ENCODE measurements at regions not wholly inside any gene's neighbourhood (a gene's known extent, or its start where the extent isn't known, plus 50 kb on each side); places are given as distances from the start of the nearest gene placed in this dataset.

DNA sequence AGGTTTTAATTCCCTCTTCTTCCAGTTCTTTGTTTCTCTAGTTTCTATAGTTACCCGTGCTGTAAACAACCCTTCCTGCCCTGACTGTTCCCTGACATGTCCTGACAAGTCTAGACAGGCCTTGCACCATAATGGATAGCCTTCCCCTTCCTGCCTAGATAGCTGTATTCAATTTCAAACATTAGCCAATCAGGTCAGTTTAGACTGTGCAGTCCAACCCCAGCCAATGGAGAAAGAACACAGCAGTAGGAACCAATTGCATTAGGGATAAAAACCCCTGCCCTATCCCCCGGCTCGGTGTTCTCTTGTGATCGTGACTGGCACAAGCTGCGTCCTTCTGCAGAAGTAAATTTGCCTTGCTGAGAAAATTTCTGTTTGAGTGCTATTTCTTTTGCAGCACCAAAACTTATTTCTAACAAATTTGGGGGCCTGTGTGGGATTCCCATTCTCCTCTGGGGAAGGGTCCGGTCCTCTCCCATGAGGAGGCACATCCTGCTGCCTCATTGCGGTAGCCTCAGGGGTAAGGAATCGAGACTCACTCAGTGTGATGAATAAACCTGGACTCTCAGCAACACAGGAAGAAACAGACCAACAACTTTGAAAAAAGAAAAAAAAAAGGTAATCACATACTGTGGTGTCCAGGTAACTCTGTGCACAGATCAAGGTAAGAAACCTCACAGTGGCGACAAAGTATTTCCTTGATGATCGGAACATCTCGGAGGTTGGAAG, 248.7 kb upstream of the ECI2 start:
- in situ Hi-C loops (cut with MboI; ENCODE audit: low sequenced_read_pairs) = no loop called here

DNA sequence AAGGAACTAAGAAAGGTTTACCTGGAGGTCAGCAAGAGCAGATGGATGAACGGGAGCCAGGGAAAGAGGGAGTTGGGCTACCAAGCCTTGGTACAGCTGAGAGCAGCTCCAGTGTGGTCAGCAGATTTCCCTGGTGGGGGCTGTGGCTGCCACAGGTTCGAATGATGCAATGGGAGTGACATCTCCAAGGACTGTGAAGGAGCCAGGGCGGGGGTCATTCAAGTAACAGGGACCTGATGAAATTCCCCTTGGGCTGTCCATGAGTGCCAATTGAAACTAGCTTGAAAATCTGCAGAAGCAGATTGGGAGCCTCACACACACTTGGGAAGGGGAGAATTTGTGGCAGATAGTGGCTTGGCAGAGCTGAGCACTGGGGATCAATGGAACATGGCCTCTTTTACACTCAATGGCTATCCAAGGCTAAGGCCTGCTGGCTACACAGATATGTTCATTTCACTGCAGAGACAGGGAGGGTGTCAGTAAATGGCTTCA, 247.0 kb upstream of the ECI2 start:
- in situ Hi-C loops (cut with MboI; ENCODE audit: low sequenced_read_pairs) = no loop called here

DNA sequence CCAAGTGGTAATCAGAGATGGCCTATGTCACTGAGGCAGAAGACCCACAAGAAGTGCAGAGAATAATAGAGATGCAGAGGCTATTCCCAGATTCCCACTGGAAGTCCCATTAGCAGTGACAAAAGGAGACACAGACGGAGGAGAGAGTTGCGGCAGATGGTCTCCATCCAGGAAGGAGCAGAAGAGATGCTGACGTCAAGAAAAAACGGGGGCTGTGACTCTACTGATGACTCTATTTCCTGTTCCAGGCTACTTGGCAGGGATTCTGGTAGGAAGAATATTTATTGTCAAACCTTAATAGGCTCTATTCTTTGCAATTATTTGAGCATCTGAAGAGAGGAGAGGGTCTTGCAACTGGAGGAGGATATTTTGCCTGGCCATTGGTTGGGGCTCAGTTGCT, 246.0 kb upstream of the ECI2 start:
- in situ Hi-C loops (cut with MboI; ENCODE audit: low sequenced_read_pairs) = no loop called here

DNA sequence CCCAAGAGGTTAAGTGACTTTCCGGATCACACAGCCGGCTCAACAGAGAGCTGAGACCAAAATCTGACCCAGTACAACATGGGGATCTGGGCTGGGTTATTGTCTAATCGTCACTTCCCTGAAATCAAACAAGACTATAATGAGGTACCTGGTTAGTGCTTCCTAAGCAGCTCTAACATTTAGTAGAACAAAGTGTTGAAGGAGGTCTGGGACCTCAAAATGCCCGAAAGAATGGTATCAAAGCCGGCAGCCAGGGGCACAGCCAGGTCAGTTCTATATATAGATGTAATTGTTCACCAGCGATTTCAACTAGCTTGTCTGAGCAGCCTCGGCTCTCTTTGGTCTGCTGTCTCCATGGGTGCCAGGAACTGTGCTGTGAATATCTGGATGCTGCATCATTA, 245.5 kb upstream of the ECI2 start:
- in situ Hi-C loops (cut with MboI; ENCODE audit: low sequenced_read_pairs) = no loop called here

DNA sequence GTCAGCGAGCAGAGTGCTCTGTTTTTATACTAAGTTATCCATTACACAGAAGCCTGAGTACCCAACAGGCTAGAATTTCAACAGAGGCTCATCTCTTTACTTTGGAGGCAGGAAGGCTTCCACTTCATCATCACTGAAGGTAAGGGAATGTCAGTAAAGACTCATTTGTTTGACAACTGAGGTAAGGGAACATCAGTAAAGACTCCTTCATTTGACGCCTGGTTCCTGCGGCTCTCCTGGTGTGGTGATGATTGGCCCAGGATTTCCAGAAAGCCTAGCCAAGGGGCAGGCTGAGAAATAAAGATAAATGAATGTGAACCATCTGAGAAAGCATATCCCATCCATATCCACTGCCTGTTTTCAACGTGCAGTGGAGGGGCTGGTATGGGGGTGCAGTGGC, 244.6 kb upstream of the ECI2 start:
- in situ Hi-C loops (cut with MboI; ENCODE audit: low sequenced_read_pairs) = no loop called here

DNA sequence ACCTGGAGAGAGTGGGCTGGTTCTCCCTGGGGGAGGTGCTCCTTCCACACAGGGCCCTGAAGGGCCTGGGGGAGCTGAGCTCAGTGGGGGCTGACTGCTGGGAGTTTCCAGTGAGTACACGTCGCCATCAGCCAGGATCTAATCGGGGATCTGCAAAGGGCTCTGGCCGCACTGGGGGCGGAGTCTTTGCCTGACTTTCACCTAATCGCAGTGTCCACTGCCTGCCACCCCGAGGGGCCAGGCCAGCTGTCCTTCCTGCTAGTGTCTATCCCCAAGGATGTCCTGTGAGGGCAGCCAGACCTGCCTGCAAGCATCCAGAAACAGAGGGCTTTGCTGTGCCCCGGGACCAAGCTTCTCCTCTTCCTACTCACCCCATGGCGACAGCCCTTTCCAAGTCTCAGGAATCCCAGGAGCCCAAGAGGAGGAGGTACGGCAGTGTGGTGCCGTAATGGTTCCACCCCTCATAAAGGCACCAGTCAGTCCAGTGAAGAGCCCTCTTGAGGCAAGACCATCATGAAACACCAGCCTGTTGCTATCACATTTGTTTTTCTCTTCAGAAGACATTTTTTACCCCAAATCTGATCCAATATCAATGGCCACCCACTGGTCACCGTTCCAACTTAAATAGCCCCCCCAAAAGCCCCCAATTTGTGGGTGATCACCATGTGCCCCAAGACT, 243.1 kb upstream of the ECI2 start:
- in situ Hi-C loops (cut with MboI; ENCODE audit: low sequenced_read_pairs) = no loop called here

DNA sequence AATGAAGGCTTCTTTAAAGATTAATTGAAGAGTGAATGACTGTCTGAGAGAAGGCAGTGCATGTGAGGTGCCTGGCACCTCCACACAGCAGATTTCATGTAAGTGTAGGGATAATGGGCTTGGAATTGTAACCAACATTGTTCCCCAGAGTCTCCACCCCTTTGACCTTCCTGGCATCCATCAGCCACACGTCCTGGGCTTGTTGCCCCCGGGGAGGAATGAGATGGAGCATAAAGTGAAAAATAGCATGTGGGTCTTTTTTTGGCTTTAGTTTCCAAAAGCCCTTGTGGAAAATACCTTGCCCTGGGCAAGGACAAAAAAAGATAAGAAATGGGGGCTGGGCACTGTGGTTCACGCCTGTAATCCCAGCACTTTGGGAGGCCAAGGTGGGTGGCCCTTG, 242.2 kb upstream of the ECI2 start:
- in situ Hi-C loops (cut with MboI; ENCODE audit: low sequenced_read_pairs) = no loop called here

DNA sequence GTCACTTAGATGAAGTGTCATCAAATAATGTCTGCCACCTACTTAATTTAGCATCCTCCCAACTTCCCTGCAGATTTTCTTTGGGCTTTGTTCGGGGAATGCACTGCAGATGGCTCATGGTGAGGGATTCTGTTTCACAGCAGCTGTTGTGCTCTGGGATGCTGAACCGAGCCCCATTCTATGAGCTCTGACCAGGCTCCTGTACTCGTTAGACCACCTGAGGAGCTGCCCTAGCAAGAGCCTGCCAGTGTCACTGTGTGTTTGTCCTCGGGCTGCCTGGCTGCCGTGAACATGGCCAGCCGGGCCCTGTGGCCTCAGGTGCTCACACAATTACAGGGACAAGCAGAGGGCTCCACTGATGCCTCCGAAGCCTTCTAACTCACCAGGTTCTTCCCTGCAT, 238.8 kb upstream of the ECI2 start:
- in situ Hi-C loops (cut with MboI; ENCODE audit: low sequenced_read_pairs) = no loop called here

DNA sequence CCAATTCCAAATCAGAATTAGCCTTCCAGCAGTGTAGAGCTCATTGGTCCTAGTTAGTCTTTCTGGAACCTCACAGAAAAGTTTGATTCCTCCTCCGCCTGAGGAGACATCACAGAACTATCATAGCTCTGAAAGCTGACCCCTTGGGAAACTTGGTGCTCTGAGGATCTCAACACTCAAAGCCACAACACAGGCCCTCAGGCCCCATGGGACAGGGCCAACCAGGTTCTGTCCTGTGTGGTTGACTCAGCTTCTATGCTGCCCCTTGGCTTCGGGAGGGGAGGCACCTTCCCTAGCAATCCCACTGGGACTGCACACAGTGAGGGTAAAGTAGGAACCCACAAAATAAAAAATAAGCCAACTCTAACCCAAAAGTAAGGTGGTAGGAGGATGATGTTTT, 237.5 kb upstream of the ECI2 start:
- in situ Hi-C loops (cut with MboI; ENCODE audit: low sequenced_read_pairs) = no loop called here

DNA sequence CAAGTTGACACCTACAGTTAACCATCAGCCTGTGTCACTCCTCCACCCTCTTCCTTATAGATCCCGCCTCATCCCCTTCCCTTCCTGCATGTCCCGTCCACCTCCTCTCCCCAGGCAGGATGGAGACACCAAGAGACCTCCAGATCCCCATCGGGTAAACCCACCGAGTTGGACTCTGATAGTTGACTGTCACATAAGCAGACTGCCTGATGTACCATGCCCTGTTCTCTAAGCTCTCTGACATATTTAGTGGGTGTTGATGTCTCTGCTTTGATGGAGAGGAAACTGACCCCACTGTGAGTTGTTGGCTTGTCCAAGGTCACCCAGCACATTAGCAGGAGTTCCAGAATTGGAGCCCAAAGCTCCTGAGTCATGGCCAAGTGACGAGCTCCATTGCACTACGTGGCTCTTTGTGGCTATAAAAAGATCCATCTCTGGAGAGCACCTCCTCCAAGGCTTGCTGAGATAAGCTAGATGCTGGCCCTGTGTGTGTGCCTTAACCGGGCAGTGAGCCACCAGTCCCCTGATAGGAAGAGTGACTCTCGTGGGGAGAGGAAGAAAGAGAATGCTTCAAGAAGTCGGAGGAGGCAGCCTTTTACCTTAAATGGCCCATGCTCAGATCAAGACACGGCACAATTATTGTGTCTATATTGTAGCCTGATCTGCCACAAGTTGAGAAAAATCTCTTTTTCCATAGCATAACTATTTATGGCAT, 236.0 kb upstream of the ECI2 start:
- in situ Hi-C loops (cut with MboI; ENCODE audit: low sequenced_read_pairs) = no loop called here

DNA sequence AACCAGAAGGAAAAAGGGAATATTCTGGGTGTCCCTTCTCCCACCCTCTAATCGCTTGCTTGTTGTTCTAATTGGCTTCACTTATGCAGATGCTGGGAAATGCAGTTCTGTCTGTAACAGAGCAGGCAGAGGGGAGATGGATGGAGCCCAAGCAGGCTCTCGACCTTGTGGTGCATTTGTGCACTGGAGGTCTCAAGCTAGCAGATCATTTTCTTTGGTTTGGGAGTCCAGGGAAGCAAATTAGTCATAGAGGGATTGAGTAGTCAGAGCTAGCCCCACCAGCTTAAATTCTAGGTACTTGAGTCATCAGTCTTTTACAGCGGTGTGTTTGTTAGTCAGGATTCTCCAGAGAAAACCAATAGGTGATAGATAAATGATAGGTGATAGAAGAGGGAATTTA, 234.7 kb upstream of the ECI2 start:
- in situ Hi-C loops (cut with MboI; ENCODE audit: low sequenced_read_pairs) = no loop called here

DNA sequence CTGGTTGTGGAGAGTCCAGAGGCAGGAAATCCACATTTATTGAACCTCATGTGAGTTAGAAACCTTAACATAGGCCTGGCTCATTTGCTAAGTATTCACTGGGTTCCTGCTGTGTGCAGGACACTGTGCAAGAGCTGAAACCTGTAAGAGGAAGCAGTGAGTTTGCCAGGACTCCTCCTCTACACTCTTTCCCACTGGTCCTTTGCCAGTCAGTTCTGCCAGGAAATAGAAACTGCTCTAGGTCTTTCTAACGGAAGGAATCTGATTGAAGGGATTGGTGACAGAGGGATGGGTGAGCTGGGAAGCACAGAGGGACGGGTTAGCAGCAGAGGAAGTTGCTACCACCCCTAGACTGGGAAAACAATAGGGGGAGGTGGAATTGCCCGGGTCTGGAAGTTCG, 234.2 kb upstream of the ECI2 start:
- in situ Hi-C loops (cut with MboI; ENCODE audit: low sequenced_read_pairs) = no loop called here

DNA sequence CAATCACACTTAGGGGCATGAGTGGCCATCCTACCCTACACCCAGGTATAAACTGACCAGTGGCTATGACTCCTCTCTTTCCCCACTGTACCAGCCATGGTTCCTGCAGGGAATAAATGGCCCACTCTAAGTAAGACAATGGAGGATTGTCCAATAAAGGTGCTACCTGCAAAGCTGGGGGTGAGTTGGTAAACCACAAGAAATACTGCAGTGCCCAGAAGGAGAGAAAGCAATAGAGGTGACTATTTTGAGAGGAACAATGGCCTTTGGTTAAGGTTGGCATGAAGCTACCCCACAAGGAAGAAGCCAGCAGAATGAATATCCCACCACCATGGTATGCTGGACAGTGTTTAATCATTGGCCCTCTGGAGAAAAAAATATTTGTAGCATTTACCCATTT, 233.3 kb upstream of the ECI2 start:
- in situ Hi-C loops (cut with MboI; ENCODE audit: low sequenced_read_pairs) = no loop called here

DNA sequence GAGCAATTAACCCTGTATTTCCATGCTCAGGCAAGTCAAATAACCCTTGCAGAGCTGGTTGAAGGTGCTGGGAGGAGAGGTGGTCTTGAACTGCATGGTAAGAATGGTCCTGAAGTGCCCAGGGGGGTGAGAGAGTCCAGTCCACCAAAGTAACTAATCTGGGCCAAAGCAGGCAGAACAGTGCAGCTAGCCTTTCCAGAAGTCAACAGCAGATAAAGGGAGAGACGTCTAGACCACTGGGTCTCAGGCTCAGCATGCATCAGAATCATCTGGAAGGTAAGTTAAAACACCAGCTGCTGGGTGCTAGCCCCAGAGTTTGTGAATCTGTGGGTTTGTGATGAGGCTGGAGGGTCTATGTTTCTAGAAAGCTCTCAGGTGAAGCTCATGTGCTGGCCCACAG, 232.3 kb upstream of the ECI2 start:
- in situ Hi-C loops (cut with MboI; ENCODE audit: low sequenced_read_pairs) = no loop called here

DNA sequence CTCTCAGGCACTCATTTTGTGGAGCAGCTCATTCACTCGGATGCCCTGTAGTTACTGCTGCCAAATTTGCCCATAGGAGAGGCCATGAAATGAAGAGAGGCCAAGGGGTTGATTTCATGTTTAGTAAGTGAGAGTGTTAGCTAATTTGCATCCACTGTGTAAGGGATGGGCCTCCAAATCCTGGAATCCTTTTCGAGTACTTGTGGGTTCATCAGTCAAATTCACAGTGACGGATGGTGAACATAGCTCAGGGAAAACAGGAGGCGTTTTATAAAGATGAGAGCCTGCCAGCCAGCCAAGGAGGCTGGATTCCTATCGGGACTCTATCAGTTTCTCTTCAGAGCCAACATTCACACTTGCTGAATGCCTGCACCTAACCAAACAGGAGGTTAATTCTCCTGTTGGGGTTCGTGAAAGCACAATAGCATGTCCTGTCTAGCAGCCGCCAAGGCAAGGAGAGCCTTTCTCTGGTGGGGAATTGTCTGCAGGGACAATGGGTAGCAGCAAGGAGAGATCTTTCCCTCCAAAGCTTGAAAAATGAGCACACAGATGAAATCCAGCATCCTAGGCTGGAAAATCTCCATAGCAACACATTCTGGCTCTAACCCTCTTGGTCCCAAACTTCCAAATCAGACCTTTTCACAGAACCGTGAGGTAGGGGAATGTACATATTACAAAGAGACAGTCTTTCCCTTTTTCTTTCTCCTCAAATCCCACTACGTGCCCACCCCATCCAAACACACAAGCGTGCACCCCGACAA, 231.4 kb upstream of the ECI2 start:
- in situ Hi-C loops (cut with MboI; ENCODE audit: low sequenced_read_pairs) = no loop called here

DNA sequence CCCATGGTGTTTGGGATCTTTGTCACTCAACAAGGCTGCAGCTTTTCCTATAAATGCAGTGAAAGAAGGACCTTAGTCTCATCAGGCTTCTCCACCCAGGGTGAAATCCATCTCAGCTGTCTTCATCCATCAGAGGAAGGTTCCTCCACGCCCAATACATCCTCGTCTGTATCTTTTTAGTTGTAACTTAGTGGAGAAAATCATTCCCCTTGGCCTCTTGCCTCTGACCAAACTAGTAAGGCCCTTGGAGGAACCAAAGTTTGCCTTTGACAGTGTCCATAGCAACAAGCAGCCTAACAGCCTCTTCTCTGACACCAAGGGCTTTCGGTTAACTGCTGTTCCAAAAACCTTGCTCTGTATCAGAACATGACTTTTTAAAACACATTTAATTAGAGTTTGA, 230.3 kb upstream of the ECI2 start:
- in situ Hi-C loops (cut with MboI; ENCODE audit: low sequenced_read_pairs) = no loop called here

DNA sequence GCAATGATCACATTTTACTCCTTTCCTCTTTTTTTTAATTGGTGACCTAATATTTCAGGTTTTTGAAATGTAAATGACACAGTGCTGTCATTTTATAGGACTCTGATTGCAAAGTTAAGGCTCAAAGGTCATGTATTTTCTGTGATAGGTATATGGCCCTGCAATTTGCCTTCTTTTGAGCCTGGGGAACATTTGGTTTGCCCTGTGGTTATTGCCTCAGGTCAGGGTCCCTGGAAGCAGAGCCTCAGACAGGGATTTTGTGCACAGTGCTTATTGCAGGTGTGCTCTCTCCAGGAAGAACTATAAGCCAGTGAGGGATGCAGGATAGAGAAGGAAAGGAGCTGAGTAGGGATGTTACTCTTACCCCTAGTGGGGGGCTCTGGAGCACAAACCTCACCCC, 229.3 kb upstream of the ECI2 start:
- in situ Hi-C loops (cut with MboI; ENCODE audit: low sequenced_read_pairs) = no loop called here

DNA sequence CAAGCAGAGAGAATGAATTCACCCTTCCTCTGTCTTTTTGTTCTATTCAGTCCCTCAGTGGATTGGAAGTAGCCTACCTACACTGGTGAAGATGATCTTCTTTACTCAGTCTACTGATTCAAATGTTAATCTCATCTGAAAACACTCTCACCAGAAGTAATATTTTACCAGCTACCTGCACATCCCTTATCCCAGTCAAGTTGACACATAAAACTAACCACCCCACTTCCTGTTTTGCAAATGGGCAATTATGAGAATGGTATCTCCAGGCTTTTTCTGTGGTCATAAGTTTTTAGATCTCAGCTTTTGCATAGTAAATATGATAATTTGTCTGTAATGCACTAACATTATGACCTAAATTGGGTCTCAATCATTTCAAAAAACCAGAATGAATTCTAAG, 228.8 kb upstream of the ECI2 start:
- in situ Hi-C loops (cut with MboI; ENCODE audit: low sequenced_read_pairs) = no loop called here

DNA sequence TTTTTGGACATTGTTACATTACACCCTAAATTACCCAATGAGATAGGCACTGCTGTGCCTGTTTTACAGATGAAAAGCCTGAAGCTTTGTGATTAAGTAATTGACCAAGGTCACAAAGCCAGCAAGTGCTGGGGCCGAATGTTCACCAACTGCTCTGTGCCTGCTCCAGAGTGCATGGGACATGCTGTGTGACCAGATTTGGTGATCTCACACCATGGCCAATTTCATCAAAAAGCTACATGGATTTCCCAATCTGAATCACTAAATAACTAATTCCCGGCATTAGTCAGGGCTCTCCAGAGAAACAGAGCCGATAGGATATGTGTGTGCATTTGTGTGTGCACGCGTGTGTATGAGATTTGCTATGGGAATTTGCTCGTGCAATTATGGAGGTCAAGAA, 228.3 kb upstream of the ECI2 start:
- in situ Hi-C loops (cut with MboI; ENCODE audit: low sequenced_read_pairs) = no loop called here

DNA sequence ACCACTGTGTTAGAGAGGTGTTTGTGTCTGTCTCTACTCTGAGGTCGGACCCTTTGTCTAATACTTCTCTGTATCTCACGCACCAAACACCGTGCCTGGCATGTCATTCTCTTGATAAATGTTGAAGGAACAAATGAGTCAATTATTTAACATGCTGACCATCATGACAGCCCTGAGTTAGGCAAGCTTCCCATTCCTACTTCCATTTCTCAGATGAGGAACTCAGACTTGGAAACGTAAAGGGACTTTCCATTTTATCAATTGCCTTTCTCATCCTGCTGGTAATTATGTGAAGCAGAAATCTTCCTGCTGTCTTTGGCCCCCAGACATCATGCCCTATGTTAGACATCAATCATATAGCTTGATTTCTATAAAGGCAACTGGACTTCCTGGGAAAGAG, 227.0 kb upstream of the ECI2 start:
- in situ Hi-C loops (cut with MboI; ENCODE audit: low sequenced_read_pairs) = no loop called here

DNA sequence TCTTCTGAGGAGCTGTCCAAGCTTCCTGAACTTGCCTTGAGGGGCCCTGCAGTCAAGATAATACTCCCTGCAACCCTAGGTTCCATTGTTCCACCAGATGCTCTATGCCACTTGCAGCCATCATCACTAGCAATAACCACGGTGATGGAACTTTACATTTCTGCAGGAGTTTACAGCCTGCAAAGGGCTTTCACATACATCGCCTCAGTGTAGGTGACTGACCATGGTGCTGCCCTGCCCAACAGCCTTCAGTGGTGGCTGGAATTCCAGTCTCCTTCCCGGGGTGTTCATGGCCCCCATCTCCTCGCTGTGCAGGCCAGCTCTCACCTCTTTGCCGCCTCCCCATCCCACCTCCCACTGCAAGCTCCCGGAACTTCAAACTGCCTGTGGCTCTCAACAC, 225.5 kb upstream of the ECI2 start:
- in situ Hi-C loops (cut with MboI; ENCODE audit: low sequenced_read_pairs) = no loop called here
